Cardiac fibroblast (primary cell): ENCODE measurements at regions not wholly inside any gene's neighbourhood (a gene's known extent, or its start where the extent isn't known, plus 50 kb on each side); places are given as distances from the start of the nearest gene placed in this dataset.

Experiments used
- DNase-seq, 2 donors: peaks; one replicate each; pipeline versions ENCODE4 v3.0.0 to v3.0.0-alpha.2; 2010; ENCODE audit warnings: low read depth in 2 of 2
- H3K4me3 ChIP-seq, 2 donors: replicated peaks in 1 of 2; 1 replicate in 1 of 2; 2 replicates in 1 of 2; pipeline ENCODE4 v1.5.1; 2011; ENCODE audit warnings: low read depth in 2 of 2, low read length in 2 of 2, mild to moderate bottlenecking in 2 of 2, moderate library complexity in 1 of 2
- TF ChIP-seq, protein P1 (sequence below): IDR thresholded peaks from one replicate; pipeline ENCODE4 v1.5.1; 2011; ENCODE audit warnings: low read depth, mild to moderate bottlenecking, low read length, inconsistent platforms

GRCh38 chr13:110097013-110097412, 209.9 kb downstream of the COL4A1 start:
- DNase-seq: no peak
- TF ChIP-seq, protein P1, sequence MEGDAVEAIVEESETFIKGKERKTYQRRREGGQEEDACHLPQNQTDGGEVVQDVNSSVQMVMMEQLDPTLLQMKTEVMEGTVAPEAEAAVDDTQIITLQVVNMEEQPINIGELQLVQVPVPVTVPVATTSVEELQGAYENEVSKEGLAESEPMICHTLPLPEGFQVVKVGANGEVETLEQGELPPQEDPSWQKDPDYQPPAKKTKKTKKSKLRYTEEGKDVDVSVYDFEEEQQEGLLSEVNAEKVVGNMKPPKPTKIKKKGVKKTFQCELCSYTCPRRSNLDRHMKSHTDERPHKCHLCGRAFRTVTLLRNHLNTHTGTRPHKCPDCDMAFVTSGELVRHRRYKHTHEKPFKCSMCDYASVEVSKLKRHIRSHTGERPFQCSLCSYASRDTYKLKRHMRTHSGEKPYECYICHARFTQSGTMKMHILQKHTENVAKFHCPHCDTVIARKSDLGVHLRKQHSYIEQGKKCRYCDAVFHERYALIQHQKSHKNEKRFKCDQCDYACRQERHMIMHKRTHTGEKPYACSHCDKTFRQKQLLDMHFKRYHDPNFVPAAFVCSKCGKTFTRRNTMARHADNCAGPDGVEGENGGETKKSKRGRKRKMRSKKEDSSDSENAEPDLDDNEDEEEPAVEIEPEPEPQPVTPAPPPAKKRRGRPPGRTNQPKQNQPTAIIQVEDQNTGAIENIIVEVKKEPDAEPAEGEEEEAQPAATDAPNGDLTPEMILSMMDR: no peak
- H3K4me3 ChIP-seq: no peak overlapping the region

DNA sequence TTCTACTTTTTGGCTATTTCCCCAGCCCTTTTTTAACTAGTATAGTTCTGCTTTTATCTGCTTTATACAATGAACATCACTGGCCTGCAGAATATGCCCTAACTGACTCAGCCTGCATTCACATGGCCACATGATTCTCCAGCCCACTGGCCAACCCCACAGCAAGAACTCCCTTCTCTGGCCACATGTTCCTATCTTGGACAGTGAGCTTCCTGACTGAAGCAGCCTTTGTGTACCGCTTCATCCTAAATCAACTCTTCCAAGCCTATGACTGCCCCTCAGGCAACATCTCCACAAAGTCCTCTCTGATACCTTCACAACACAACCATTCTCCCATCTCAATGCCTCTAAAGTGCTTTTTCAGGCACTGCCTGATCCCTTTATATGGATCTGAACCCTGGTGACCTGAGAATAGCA, 214.1 kb downstream of the COL4A1 start:
- no peak overlapping the region for H3K4me3 ChIP-seq
- peak; percentile 42 to 62 for DNase-seq
- TF ChIP-seq, protein P1: no peak

- no peak overlapping the region for H3K4me3 ChIP-seq
- TF ChIP-seq, protein P1: peak; percentile 40
- DNase-seq: no peak
Measured at GRCh38 chr13:110089815-110090214, 217.1 kb downstream of the COL4A1 start.

DNA sequence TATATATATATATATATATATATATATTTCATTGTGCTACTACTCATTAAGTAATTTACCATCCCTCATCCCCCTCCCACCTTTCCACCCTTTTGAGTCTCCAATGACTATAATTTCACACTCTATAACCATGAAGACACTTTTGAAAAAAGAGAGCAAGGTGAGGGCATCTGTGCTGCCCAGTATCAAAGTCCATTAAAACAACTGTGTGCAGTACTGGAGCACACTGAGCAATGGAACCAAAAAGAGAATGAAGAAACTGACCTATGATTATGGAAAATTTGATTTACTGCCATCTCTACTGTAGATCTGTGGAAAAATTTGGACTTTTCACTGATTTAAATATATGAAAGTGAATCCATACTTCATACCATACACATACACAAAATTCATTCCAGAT, 217.9 kb downstream of the COL4A1 start:
- TF ChIP-seq, protein P1: no peak
- DNase-seq: no peak
- H3K4me3 ChIP-seq: no peak overlapping the region

GRCh38 chr13:110073982-110074381, 233.0 kb downstream of the COL4A1 start:
- TF ChIP-seq, protein P1: no peak
- no peak overlapping the region for H3K4me3 ChIP-seq
- no peak for DNase-seq

- peak; percentile 53 to 86 for DNase-seq
- no peak overlapping the region for H3K4me3 ChIP-seq
- TF ChIP-seq, protein P1: no peak
Measured at GRCh38 chr13:110070511-110071120, 236.3 kb downstream of the COL4A1 start.

- TF ChIP-seq, protein P1: no peak
- no peak for DNase-seq
- no peak overlapping the region for H3K4me3 ChIP-seq
Measured at GRCh38 chr13:110070046-110070445, 236.9 kb downstream of the COL4A1 start.
